Stromal cell of bone marrow (primary cell): ENCODE measurements at regions not wholly inside any gene's neighbourhood (a gene's known extent, or its start where the extent isn't known, plus 50 kb on each side); places are given as distances from the start of the nearest gene placed in this dataset.
"Not testable (repeated sequence)": the region's sequence is repeated elsewhere in the genome, so short reads cannot be mapped to it uniquely, and the experiment has no call there.

Source experiments
- DNase-seq: peaks from one replicate; pipeline ENCODE4 v3.0.0-alpha.2; 2012; ENCODE audit warnings: low read depth

GRCh38 chr10:118914629-118915028 is 114.9 kb upstream of the NANOS1 start:
- DNase-seq, result no peak

- no peak for DNase-seq
These were observed 114.4 kb upstream of the NANOS1 start for GRCh38 chr10:118915161-118915560.

DNA sequence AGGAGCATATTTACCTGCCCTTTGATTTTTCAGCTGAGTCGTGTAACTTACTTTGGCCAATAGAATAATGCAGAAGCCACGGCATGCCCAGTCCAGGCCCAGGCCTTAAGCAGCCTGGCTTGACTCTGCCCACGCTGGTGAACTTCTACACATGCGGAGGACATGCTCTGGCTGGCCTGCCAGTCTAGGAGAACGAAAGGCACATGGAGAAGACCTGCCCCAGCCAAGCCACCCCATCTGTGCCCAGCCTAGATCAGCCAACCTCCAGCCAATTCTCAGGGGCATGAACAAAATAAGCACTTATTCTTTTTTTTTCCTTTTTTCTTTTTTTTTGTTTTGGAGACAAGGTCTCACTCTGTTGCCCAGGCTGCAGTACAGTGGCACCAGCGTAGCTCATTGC is 112.7 kb upstream of the NANOS1 start:
- no peak for DNase-seq

DNA sequence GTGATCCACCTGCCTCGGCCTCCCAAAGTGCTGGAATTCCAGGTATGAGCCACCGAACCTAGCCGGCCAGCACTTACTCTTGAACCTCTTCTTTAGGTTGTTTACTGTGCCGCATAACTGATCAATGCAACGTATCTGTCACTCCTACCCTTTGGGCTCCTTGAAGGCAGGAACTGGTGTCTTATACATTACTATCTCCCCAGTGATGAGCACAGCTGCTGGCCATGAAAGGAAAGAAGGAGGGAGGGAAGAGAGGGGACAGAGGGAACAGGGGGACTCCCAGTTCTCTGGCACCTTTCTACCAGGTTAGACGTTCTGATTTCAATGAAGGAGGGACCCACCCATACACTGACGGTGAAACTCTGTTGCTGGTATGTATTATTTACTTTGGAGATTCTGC is 111.8 kb upstream of the NANOS1 start:
- no peak for DNase-seq

GRCh38 chr10:118918116-118918515 is 111.4 kb upstream of the NANOS1 start:
- DNase-seq, result no peak

DNA sequence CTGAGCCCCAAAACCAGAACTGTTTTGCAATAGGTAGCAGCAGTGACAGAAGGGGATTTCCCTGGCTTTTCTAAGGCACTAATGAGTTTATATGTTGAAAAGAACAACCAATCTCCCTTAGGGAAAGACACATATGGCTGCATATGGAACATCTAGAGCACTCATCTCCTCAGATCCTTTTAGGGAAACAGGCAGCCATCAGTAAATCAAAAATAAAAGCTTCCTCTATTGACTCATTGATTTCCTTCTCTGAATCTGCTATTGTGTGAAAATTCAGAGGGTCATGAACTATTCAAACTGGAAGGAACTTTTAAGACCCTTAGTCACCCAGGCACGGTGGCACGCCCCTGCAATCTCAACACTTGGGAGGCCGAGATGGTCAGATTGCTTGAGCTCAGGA is 110.9 kb upstream of the NANOS1 start:
- no peak for DNase-seq

DNA sequence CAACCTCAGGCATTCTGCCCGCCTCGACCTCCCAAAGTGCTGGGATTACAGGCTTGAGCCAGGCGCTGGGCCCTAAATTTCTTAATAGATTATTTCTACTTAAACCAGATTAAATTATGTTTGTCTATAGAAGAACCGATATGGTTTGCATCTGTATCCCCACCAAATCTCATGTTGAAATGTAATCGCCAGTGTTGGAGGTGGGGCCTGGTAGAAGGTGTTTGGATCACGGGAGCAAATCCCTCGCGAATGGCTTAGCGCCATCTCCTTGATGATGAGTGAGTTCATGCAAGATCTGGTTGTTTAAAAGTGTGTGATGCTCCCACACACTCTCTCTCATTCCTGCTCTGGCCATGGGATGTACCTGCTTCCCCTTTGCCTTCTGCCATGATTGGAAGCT is 109.3 kb upstream of the NANOS1 start:
- DNase-seq, result no peak

DNA sequence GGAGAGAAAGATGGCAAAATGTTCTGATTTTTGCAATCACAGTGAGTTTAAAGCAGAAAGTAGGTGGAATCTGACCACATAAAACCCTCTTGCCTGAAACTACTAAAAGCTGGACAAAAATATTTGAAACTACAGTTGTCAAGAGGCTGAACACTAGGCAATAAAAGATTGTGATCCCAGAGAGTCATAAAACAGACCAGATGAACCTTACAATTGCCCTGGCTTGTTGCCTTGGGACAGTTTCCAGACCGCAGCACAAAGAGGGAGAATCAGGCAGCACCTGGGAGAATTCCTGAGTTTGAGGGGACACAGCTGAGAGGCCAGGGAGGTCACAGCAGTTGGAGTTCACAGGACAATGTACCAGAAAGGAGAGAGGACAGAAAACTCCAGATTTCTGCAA is 107.3 kb upstream of the NANOS1 start:
- no peak for DNase-seq

GRCh38 chr10:118922972-118923371 is 106.5 kb upstream of the NANOS1 start:
- DNase-seq, result no peak

- no peak for DNase-seq
These were observed 105.0 kb upstream of the NANOS1 start for GRCh38 chr10:118924493-118924892.

DNA sequence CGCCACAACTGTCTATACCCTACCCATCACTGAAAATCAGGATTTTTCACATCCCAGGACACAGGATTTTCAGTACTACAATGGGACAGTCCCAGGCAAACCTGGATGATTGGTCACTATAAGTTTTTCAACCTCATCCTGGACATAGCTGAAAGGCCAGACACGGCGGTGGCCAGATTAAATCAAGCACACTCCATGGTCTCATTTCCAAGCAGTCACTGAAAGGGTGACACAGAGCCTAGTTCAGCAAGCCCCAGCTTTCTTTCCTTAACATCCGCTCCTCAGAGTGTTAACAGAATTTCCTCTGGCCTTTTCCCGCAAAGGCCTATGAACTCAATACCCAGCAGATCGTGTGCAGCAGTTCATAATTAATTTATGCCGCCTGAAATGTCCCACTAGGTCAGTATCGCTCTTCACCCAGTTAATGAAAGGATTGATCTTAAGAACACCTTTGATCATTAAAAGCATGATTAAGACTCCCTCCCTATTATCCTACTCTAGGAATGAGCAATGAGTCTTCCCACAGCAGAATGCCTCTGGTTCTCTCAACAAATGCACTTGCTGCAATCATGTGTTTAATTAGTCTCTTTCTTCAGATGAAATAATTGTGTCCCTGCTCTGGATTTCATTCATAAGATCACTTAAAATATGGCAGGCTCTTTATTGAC is 104.0 kb upstream of the NANOS1 start:
- no peak for DNase-seq

DNA sequence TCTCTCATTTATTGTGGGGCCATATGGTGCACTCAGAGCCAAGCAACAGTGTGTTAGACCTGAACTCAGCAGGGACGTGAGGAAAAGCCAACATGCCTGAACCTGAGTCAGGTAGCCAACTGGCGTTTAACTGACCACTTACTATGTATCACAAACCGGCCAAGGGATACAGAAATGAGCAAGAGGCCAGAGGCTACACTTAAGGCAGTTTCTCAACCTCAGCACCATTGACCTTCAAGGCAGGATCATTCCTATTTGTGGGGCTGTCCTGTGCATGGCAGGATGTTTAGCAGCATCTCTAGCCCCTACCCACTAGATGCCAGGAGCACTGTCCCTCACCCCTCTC is 103.5 kb upstream of the NANOS1 start:
- DNase-seq, result no peak

DNA sequence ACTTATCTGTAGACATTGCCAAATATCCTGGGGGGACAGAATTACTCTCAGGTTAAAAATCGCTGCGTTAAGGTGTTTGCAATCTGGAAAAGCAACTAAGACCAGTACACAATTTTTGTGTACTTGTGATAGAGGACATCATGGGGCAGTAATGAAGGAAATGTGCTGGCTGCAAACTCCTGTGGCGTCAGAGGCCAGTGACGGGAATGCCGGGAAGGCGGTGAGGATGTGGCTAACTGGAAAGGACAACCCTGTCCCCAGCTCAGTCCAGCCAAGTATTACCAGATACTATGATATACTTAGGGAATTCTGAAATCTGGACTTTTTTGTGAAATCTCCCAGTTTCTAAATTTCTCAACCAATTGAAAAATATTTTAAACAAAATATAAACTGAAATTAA is 103.1 kb upstream of the NANOS1 start:
- DNase-seq, result no peak

DNA sequence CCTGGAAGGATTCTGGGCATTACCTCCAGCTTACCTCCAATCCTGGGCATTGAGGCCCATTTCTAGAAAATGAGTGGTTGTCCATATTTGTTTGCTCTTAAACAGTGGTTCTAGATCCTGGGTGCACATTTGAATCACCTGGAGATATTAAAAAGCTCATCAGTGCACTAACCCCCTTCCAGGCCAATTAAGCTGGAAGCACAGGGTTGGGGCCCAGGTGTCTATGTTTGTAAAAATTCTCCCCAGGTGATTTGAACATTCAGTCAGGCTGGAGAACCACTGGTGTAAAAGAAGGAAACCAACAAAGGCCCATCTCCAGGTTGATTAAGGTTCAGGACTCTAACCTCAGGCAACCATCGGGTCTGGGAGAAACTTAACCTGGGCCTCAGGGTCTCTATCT is 102.6 kb upstream of the NANOS1 start:
- DNase-seq, result no peak

- DNase-seq, result no peak
These were observed 102.2 kb upstream of the NANOS1 start for GRCh38 chr10:118927321-118927720.

DNA sequence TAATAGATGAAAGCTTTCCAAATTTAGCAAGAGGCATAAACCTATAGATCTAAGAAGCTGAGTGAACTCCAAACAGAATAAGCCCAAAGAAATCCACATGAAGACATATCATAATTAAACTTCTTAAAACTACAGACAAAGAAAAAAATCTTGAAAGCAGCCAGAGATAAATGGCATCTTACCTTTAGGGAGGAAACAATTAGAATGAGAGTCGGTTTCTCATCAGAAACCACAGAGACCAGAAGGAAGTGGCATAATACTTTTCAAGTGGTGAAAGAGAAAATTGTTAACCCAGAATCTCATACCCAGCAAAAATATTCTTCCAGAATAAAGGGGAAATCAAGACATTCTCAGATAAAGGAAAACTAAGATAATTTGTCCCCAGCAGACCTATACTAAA is 98.9 kb upstream of the NANOS1 start:
- no peak for DNase-seq

DNA sequence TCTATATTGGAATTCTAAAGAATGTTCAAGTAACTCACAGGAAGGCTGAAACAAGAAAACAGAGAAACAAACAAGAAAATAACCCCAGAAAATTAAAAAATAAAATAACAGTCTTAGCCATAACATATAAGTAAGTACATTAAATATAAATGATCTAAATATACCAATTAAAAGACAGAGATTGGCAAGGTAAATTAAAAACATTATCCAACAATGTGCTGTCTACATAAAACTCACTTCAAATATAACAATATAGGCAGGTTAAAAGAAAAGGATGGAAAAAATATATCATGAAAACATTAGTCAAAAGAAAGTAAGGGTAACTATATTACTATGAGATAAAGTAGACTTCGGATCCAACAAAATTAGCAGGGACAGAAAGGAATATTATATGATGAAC is 98.1 kb upstream of the NANOS1 start:
- DNase-seq, result no peak

- DNase-seq, result not testable (repeated sequence)
These were observed 97.4 kb upstream of the NANOS1 start for GRCh38 chr10:118932154-118932553.

GRCh38 chr10:118937226-118937625 is 92.3 kb upstream of the NANOS1 start:
- no peak for DNase-seq

GRCh38 chr10:118939211-118940007 is 90.1 kb upstream of the NANOS1 start:
- DNase-seq, result peak; percentile 28

DNA sequence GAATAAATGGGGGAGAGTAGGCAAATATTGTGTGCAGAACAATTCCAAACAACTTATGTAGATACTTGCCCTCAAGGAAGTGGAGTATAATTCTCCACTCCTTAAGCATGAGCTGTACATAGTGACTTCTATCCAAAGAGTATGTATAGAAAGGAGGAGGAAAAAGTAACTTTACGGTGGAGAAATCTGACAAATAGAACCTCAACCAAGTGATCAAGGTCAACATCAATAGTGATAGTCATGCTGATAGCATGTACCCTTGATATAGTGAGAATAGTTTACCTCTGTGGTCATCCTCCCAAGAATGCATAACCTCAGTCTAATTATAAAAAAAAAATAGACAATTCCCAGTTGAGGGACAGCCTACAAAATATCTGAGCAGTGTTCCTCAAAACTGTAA is 89.1 kb upstream of the NANOS1 start:
- no peak for DNase-seq

GRCh38 chr10:118943253-118943652 is 86.3 kb upstream of the NANOS1 start:
- DNase-seq, result no peak

- no peak for DNase-seq
These were observed 84.4 kb upstream of the NANOS1 start for GRCh38 chr10:118944959-118945633.
